Fibroblast of mammary gland (primary cell): ENCODE measurements at regions not wholly inside any gene's neighbourhood (a gene's known extent, or its start where the extent isn't known, plus 50 kb on each side); places are given as distances from the start of the nearest gene placed in this dataset.

Experiments
- DNase-seq: peaks from one replicate; pipeline ENCODE4 v3.0.0-alpha.2; 2010; ENCODE audit warnings: low read depth
- H3K4me3 ChIP-seq: 2 replicates; pipeline ENCODE4 v1.5.1; 2011; ENCODE audit warnings: low read depth, mild to moderate bottlenecking, low read length, moderate library complexity; ENCODE audit not compliant: control insufficient read depth
- TF ChIP-seq, protein P1 (sequence below): conservative IDR thresholded peaks from 2 replicates; pipeline ENCODE4 v1.5.1; 2011; ENCODE audit warnings: low read depth, low read length, inconsistent platforms; ENCODE audit not compliant: control insufficient read depth, insufficient read depth

GRCh38 chr5:67283275-67283987, 86.8 kb upstream of the CD180 start:
- TF ChIP-seq, protein P1, sequence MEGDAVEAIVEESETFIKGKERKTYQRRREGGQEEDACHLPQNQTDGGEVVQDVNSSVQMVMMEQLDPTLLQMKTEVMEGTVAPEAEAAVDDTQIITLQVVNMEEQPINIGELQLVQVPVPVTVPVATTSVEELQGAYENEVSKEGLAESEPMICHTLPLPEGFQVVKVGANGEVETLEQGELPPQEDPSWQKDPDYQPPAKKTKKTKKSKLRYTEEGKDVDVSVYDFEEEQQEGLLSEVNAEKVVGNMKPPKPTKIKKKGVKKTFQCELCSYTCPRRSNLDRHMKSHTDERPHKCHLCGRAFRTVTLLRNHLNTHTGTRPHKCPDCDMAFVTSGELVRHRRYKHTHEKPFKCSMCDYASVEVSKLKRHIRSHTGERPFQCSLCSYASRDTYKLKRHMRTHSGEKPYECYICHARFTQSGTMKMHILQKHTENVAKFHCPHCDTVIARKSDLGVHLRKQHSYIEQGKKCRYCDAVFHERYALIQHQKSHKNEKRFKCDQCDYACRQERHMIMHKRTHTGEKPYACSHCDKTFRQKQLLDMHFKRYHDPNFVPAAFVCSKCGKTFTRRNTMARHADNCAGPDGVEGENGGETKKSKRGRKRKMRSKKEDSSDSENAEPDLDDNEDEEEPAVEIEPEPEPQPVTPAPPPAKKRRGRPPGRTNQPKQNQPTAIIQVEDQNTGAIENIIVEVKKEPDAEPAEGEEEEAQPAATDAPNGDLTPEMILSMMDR = no peak
- no peak overlapping the region for H3K4me3 ChIP-seq
- DNase-seq = no peak

DNA sequence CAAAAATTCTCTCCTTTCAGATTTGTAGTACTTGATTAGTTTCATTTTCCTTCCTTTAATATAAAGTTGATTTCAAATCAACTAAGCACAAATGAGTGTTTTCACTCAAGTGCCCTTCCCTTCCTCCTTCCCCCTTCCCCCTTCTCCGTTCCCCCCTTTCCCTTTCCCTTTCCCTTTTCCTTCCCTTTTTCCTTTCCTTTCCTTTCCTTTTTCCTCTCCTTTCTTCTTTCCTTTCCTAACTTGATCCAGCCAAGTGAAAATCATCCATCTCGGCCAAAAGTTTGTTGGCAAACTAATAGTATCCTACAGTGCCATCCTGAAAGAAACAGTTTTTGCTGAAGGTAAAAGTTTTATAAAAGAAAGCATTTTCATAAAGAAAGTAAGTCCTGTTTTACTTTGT, 85.3 kb upstream of the CD180 start:
- H3K4me3 ChIP-seq = no peak overlapping the region
- DNase-seq = no peak
- TF ChIP-seq, protein P1 = no peak

GRCh38 chr5:67273689-67274356, 77.2 kb upstream of the CD180 start:
- no peak overlapping the region for H3K4me3 ChIP-seq
- DNase-seq = no peak
- TF ChIP-seq, protein P1 = no peak

DNA sequence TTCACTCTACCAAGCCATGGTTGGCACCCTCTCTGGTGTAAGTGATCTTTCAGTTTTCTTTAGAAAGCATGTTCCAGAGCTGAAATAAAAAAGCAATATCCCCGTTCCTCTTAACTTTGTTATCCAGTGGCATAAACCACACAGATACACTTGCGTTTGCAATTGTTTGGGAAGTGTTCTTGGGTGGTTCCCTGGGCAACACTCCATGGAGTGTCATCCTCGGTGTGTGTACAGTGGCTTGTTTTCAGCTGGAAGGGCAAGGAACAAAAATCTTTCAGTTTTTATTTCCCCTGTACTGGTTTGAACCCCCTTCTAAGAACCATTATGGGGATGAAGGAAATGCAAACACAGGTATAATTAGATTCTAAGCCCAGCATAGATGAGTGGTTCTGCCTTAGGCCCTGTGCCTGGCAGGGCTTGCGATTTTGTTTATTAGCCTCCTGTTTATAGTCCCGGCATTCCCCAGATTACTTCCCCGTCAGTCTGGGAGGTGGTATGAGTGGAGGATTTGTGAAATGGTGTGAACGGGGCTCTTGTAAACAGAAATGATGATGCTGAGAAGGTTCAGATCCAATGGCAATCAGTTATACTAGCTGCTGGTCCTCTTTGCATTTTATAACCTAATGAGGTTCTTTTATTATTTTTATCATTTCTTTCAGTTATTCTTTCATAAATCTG, 76.0 kb upstream of the CD180 start:
- TF ChIP-seq, protein P1 = no peak
- peak; percentile 49 for DNase-seq
- H3K4me3 ChIP-seq = no peak overlapping the region

GRCh38 chr5:67268231-67269021, 71.8 kb upstream of the CD180 start:
- TF ChIP-seq, protein P1 = no peak
- DNase-seq = peak; percentile 99
- H3K4me3 ChIP-seq = peak overlapping the region; percentile 27

GRCh38 chr5:67267512-67268216, 71.1 kb upstream of the CD180 start:
- TF ChIP-seq, protein P1 = no peak
- no peak overlapping the region for H3K4me3 ChIP-seq
- DNase-seq = no peak
